Spleen (tissue), 7 donors: ENCODE measurements at regions not wholly inside any gene's neighbourhood (a gene's known extent, or its start where the extent isn't known, plus 50 kb on each side); places are given as distances from the start of the nearest gene placed in this dataset.

Experiments used
- CTCF ChIP-seq, 11 experiments: fragments of 200-600 bp in 7 of 11; fragments of 450-650 bp in 4 of 11; sonication (generic) in 4 of 11; IDR thresholded peaks in 8 of 11; conservative IDR thresholded peaks in 3 of 11; 1 replicate in 7 of 11; 2 replicates in 4 of 11; pipeline versions ENCODE4 v1.4.0 to v1.8.0; 2016 to 2021; ENCODE audit warnings: antibody characterized with exemption in 11 of 11, inconsistent platforms in 4 of 11, mild to moderate bottlenecking in 1 of 11
- POLR2A ChIP-seq, 3 donors: fragments of 450-650 bp; IDR thresholded peaks; one replicate each; pipeline ENCODE4 v1.5.1; 2017; ENCODE audit warnings: antibody characterized with exemption in 3 of 3, mild to moderate bottlenecking in 1 of 3
- donor health status: DM: no; HTN: no; CAD: no; lungs with moderate emphysema.
- donor health status: DM: no; HTN: no; CAD: no.
- donor health status: DM: no; HTN: no; CAD: no.

DNA sequence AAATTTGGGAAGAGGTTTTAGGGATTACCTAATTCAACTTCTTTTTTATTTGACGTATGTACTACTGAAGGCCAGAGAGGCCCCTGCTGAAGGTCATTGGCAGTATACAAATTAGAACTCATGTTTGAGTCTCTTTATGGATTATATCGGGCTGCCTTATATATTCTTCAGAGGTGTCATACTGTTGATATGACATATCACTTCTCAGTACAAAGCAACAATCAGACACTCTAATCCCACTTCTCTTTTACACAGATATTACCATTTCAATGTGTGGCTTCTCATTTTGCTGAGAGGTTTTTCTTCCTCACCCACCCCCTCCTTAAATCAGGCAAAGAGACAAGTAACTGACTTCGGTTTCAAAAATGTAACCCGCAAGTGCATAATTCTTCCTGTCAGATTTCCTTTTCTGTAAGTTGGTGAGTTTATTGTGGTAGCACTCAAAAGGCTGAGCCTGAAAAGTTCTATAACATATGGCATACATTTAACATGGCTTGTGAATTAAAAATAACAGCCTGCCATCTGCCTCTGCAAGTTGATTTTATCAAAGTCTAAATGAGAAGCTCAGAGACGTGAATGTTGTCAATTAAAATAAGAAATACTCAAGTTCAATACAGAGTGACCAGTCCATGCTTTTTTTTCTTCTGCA, 163.6 kb upstream of the RORB start:
- no peak for TF ChIP-seq CTCF (IDR thresholded peaks at IDR 0.05 in 8 of 11, conservative IDR thresholded peaks at IDR 0.05 in 3 of 11)
- TF ChIP-seq POLR2A (IDR thresholded peaks at IDR 0.05): no peak
